Peyer's patch (tissue), 4 donors: ENCODE measurements at regions not wholly inside any gene's neighbourhood (a gene's known extent, or its start where the extent isn't known, plus 50 kb on each side); places are given as distances from the start of the nearest gene placed in this dataset.

Experiments used
- DNase-seq, 3 donors: peaks; one replicate each; pipeline ENCODE4 v3.0.0-alpha.2; 2017 to 2019
- H3K27ac ChIP-seq, 4 donors: fragments of 200-600 bp; sonication (generic); one replicate each; pipeline ENCODE4 v1.5.1; 2016 to 2019
- H3K27me3 ChIP-seq, 2 donors: fragments of 200-600 bp; sonication (generic); one replicate each; pipeline ENCODE4 v1.5.1; 2019
- H3K36me3 ChIP-seq, 3 donors: fragments of 200-600 bp; sonication (generic); one replicate each; pipeline ENCODE4 v1.5.1; 2016 to 2019
- H3K4me1 ChIP-seq, 4 donors: fragments of 200-600 bp; sonication (generic); one replicate each; pipeline ENCODE4 v1.5.1; 2016 to 2019
- H3K4me3 ChIP-seq, 4 donors: fragments of 200-600 bp; sonication (generic); 1 replicate in 3 of 4; 2 replicates in 1 of 4; pipeline ENCODE4 v1.5.1; 2016 to 2019; ENCODE audit warnings: mild to moderate bottlenecking in 1 of 4
- H3K9me3 ChIP-seq, 4 donors: fragments of 200-600 bp; sonication (generic); one replicate each; pipeline ENCODE4 v1.5.1; 2016 to 2019; ENCODE audit warnings: mild to moderate bottlenecking in 1 of 4
- POLR2A ChIP-seq, 2 donors: fragments of 450-650 bp; IDR thresholded peaks; one replicate each; pipeline ENCODE4 v1.5.1; 2017; ENCODE audit warnings: antibody characterized with exemption in 2 of 2, mild to moderate bottlenecking in 2 of 2, moderate library complexity in 2 of 2
- TF ChIP-seq, protein P1 (sequence below), 6 experiments: fragments of 450-650 bp in 4 of 6; fragments of 200-600 bp in 2 of 6; sonication (generic) in 1 of 6; IDR thresholded peaks; one replicate each; pipeline ENCODE4 v1.5.1; 2017 to 2019; ENCODE audit warnings: antibody characterized with exemption in 6 of 6, mild to moderate bottlenecking in 3 of 6, moderate library complexity in 1 of 6

DNA sequence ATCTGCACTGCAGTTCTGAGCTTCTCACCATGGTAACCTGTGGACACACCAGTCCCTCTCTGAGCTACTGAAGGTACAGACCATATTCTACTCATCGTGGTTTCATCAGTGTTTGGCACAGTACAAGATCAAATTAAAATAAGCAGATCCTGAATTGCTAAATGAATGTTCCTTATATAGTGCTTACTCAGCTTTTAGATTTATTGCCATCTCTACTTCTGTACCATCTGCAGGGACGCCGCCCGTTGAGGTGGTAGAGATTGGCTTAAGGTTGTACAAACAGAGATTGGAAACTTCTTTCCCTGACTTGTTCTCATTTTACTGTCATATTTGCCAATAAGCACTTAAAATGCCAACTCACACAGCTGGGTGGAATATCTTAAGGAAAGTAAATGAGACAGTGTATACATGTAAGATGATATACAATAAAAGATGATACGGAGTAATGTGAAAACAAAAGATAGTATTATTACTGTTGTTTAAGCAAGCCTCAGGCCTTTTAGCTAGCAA is 223.4 kb upstream of the FOXQ1 start:
- Histone ChIP-seq H3K9me3 (no peaks in the 10 kb centered on the region), H3K27me3 (no peaks in the 10 kb centered on the region), H3K36me3 (no peaks in the 10 kb centered on the region), H3K27ac (no peak overlapping the region), H3K4me3 (no peak overlapping the region), H3K4me1 (no peaks in the 10 kb centered on the region)
- DNase-seq, result no peak
- TF ChIP-seq, protein P1, sequence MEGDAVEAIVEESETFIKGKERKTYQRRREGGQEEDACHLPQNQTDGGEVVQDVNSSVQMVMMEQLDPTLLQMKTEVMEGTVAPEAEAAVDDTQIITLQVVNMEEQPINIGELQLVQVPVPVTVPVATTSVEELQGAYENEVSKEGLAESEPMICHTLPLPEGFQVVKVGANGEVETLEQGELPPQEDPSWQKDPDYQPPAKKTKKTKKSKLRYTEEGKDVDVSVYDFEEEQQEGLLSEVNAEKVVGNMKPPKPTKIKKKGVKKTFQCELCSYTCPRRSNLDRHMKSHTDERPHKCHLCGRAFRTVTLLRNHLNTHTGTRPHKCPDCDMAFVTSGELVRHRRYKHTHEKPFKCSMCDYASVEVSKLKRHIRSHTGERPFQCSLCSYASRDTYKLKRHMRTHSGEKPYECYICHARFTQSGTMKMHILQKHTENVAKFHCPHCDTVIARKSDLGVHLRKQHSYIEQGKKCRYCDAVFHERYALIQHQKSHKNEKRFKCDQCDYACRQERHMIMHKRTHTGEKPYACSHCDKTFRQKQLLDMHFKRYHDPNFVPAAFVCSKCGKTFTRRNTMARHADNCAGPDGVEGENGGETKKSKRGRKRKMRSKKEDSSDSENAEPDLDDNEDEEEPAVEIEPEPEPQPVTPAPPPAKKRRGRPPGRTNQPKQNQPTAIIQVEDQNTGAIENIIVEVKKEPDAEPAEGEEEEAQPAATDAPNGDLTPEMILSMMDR (IDR thresholded peaks at IDR 0.05), result no peak
- TF ChIP-seq POLR2A (IDR thresholded peaks at IDR 0.05), result no peak

DNA sequence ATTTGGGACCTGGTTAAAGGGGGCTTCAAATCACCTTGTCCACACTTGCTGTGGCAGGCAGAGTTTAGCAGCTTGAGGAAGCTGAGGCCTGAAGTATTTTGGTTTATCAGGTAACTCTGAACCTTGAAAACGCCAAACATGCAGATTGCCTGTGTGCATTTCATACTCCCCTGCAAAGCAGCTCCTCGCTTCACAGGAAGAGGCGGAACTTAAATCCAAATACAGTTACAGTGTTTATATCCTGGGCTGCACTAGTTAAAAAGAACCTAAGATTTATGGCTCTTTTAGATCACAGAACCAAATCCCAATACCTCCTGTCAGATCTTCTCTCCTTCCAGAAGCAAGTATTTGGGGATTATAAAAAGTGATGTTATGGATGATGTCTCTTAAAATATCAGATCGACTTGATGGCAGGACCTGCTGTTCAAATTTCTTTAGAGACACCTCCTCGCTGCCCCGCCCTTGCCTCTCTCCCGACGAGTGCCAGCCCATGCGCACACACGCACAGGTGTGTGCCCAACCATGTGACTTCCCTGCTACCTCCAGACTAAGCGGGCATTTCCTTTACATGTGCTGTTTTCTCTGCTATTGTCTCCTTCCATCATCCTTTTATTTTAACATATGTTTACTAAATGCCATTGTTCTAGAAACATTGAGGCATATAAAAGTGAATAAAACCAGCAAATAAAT is 224.6 kb upstream of the FOXQ1 start:
- no peaks in the 10 kb centered on the region for H3K4me1 ChIP-seq
- DNase-seq, result no peak
- H3K9me3 ChIP-seq, result no peaks in the 10 kb centered on the region
- H3K27me3 ChIP-seq, result no peaks in the 10 kb centered on the region
- H3K27ac ChIP-seq, result no peak overlapping the region
- H3K36me3 ChIP-seq, result no peaks in the 10 kb centered on the region
- H3K4me3 ChIP-seq, result no peak overlapping the region
- TF ChIP-seq POLR2A (IDR thresholded peaks at IDR 0.05), result no peak
- TF ChIP-seq, protein P1 (IDR thresholded peaks at IDR 0.05), result no peak

DNA sequence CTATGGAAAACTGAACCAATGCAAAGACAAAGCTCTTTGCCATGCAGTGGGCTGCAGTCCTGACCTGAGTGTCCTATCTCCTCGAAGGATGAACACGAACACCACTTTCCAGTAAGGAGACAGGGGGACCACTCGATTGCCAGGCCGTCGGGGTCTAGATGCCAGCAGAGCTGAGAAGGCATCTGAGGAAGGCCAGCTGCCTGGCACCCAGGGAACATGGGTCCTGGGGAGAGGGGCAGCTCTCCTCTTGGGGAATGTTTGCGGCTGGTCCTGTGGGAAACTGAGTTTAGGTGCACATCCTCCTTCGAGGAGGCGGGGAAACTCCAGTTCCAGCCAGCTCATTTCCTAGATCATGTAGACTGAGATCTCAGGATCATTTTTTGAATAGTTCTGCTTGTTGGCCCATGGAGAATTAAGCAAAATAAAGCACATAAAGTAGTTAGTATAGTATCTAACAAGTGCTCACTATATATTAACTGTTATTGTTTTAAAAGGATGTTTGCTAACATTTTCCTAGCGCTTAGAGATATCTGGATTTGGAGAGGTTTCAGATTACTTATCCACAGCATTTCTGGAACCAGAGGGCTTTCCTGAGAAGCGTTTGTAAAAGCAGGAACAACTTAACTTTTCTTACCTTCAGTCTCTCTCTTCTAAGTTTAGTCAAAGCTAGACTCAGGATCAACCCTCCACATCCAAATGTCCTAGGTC is 225.3 kb upstream of the FOXQ1 start:
- no peak for TF ChIP-seq POLR2A (IDR thresholded peaks at IDR 0.05)
- TF ChIP-seq, protein P1 (IDR thresholded peaks at IDR 0.05), result no peak

DNA sequence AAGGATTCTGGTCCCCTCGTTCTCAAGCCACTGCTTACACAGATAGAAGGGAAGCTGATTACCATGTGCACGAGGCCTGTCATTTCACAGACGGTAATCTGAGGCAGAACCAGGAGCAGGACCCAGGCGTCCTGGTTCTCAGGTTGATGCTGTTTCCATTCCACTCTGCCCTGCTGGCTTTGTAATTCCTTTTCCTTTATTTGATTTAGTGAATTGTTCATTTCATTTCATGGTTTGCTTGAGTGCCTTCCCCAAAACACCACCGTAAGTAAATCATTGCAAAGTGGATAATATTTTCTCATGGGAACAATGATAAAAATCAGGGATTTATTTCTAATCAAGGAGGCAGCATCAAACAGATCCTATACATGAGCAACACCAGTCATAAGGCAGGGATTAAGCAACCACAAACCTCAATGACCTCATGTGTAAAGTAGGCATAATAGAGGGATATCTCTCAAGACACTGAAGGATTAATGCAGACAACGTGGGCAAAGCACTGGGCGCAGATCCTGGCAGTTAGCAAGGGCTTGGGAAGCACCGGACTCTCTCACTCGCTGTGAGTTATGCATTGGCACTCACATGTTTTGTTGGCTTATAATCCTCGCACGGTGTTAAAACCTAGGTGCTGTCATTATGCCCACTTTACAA is 229.5 kb upstream of the FOXQ1 start:
- TF ChIP-seq, protein P1 (IDR thresholded peaks at IDR 0.05), result no peak
- TF ChIP-seq POLR2A (IDR thresholded peaks at IDR 0.05), result no peak
- Histone ChIP-seq H3K36me3 (no peaks in the 10 kb centered on the region), H3K4me3 (no peak overlapping the region), H3K27ac (no peak overlapping the region), H3K9me3 (no peaks in the 10 kb centered on the region), H3K4me1 (no peaks in the 10 kb centered on the region), H3K27me3 (no peaks in the 10 kb centered on the region)
- DNase-seq, result no peak

More for the DNA sequence above, 225.3 kb upstream of the FOXQ1 start:
- no peak for DNase-seq
- Histone ChIP-seq H3K27ac (no peak overlapping the region), H3K4me3 (no peak overlapping the region), H3K27me3 (no peaks in the 10 kb centered on the region), H3K9me3 (no peaks in the 10 kb centered on the region), H3K4me1 (no peaks in the 10 kb centered on the region), H3K36me3 (no peaks in the 10 kb centered on the region)

DNA sequence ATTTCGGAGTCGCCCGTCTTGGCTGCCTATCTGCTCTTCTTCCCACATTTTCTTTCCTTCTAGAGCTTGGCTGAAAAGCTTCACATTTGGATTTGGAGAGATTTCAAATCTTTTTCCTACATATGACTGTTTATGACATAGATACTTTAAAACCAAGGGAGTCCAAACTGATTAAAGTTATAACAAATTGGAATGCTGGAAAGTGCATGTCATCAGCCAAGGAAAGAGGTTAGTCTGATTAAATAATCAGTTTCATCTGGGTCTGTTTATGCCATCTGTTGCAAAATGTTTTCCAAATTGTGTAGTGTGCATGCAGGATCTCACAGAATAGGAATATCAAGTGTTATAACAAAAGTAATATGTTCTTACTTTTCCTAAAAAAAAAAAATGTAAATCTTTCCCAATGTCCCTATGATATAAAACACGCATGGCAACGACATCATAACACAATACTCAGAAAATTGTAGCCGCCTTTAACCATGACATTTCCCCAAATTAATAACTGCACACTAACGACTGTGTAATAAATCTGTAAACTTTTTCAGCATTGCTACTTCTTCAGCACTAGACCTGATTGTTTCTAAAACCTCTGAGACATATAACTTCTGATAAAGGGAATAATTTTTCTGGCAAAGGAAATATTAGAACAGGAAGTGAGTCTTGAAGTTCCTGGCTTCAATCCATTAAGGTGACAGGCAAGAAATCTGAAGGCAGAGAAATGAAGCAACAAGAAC is 230.2 kb upstream of the FOXQ1 start:
- Histone ChIP-seq H3K27me3 (no peaks in the 10 kb centered on the region), H3K9me3 (no peaks in the 10 kb centered on the region), H3K36me3 (no peaks in the 10 kb centered on the region), H3K4me3 (no peak overlapping the region), H3K27ac (no peak overlapping the region), H3K4me1 (no peaks in the 10 kb centered on the region)
- DNase-seq, result no peak
- no peak for TF ChIP-seq POLR2A (IDR thresholded peaks at IDR 0.05)
- TF ChIP-seq, protein P1 (IDR thresholded peaks at IDR 0.05), result no peak
